ENCODE measurements at regions not wholly inside any gene's neighbourhood (a gene's known extent, or its start where the extent isn't known, plus 50 kb on each side); places are given as distances from the start of the nearest gene placed in this dataset.

DNA sequence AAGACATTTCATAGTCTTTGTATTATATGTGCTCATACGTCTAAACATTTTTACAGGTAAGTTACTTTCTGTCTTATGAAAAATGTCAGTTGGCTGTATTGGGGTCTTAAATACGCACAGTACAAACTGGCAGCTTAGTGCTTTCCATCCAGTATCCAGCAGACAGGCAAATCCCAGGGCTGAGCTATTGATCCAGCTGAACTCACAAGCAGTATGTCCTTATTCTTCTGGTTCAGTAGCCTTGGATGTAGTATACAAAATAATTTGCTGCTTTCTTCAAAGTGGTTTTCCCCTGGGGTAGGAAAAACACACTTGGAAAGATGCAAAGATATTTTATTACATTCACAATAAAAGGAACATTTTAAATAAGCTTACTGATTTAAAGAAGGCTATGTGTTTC is 617.2 kb downstream of the NR2F1-AS1 start:
- Histone ChIP-seq H3K4me1 (ENCODE audit: control insufficient read depth in 2 of 2, insufficient read depth in 2 of 2, low read length in 2 of 2) (no peaks in the 10 kb centered on the region), H3K27ac (ENCODE audit: low read length in 2 of 2) (no peak overlapping the region), H3K9ac (ENCODE audit: low read length) (no peak overlapping the region), H3K79me2 (ENCODE audit: control insufficient read depth, insufficient read depth, low read length) (no peaks in the 10 kb centered on the region), H3K4me3 (ENCODE audit: control extremely low read depth in 1 of 5, extremely low read depth in 1 of 5, insufficient read depth in 1 of 5, low read depth in 2 of 5, low read length in 4 of 5) (no peak overlapping the region), H4K20me1 (ENCODE audit: control insufficient read depth, insufficient read depth, low read length, poor library complexity, severe bottlenecking) (no peaks in the 10 kb centered on the region), H3K4me2 (replicated peaks; ENCODE audit: low read depth, low read length, poor library complexity, severe bottlenecking) (no peak overlapping the region), H2AFZ (ENCODE audit: insufficient read depth, low read depth, low read length, poor library complexity, severe bottlenecking) (no peak overlapping the region), H3K36me3 (replicated peaks in 1 of 2; ENCODE audit: control extremely low read depth in 1 of 2, control insufficient read depth in 1 of 2, extremely low read depth in 1 of 2, insufficient read depth in 2 of 2, low read length in 1 of 2) (no peaks in the 10 kb centered on the region), H3K9me3 (ENCODE audit: control extremely low read depth in 1 of 3, control insufficient read depth in 2 of 3, insufficient read depth in 1 of 3, low read length in 2 of 3) (peaks cover 0 to 3% (median 0%) of the 10 kb centered on the region in 3 donors), H3K27me3 (replicated peaks in 1 of 4; ENCODE audit: control extremely low read depth in 1 of 4, control insufficient read depth in 3 of 4, insufficient read depth in 4 of 4, low read length in 3 of 4) (no peaks in the 10 kb centered on the region)
- DNase-seq (no peak), ATAC-seq (ENCODE audit: low read depth) (no peak)
- H3K4me3 Mint-ChIP-seq, result no peak overlapping the region
- intact Hi-C loops (cut with micrococcal nuclease), result no loop called here
- H3K9me3 Mint-ChIP-seq (ENCODE audit: insufficient read depth), result no peaks in the 10 kb centered on the region
- no peaks in the 10 kb centered on the region for H3K27me3 Mint-ChIP-seq
- WGBS (ENCODE audit: insufficient coverage), result 100% methylated on average over 1 of the region's 2 CpGs
- TF ChIP-seq, protein P1, sequence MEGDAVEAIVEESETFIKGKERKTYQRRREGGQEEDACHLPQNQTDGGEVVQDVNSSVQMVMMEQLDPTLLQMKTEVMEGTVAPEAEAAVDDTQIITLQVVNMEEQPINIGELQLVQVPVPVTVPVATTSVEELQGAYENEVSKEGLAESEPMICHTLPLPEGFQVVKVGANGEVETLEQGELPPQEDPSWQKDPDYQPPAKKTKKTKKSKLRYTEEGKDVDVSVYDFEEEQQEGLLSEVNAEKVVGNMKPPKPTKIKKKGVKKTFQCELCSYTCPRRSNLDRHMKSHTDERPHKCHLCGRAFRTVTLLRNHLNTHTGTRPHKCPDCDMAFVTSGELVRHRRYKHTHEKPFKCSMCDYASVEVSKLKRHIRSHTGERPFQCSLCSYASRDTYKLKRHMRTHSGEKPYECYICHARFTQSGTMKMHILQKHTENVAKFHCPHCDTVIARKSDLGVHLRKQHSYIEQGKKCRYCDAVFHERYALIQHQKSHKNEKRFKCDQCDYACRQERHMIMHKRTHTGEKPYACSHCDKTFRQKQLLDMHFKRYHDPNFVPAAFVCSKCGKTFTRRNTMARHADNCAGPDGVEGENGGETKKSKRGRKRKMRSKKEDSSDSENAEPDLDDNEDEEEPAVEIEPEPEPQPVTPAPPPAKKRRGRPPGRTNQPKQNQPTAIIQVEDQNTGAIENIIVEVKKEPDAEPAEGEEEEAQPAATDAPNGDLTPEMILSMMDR (IDR thresholded peaks at IDR 0.05), result no peak
- no peak for TF ChIP-seq EZH2 (IDR thresholded peaks at IDR 0.05; ENCODE audit: borderline replicate concordance, insufficient read depth, low read depth, low read length, poor library complexity, severe bottlenecking)
- H3K27ac Mint-ChIP-seq, result no peak overlapping the region
- ChIA-PET POLR2A (no interaction called here), CTCF (no interaction called here)
- no peaks in the 10 kb centered on the region for H3K4me1 Mint-ChIP-seq

DNA sequence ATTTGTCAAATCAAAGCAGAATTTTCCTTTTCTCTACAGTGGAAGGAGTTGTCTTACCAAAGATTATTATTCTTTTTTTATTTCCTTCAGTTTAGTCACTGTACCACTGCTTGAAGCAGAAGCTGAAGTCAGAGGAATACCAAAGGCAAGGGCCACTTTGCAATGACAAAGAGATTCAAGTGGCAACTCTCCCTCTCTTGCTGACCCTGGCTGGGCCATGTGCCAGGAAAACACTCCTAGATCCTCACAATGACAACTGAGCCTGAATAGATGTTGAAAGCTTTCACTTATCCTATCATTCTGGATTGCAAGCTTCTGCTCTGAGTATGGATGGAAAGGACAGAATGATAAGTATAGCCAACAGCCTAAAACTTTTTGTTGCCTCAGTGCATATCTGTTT is 618.3 kb downstream of the NR2F1-AS1 start:
- Histone ChIP-seq H3K27me3 (replicated peaks in 1 of 4; ENCODE audit: control extremely low read depth in 1 of 4, control insufficient read depth in 3 of 4, insufficient read depth in 4 of 4, low read length in 3 of 4) (no peaks in the 10 kb centered on the region), H3K4me3 (ENCODE audit: control extremely low read depth in 1 of 5, extremely low read depth in 1 of 5, insufficient read depth in 1 of 5, low read depth in 2 of 5, low read length in 4 of 5) (no peak overlapping the region), H3K4me2 (replicated peaks; ENCODE audit: low read depth, low read length, poor library complexity, severe bottlenecking) (no peak overlapping the region), H2AFZ (ENCODE audit: insufficient read depth, low read depth, low read length, poor library complexity, severe bottlenecking) (no peak overlapping the region), H3K4me1 (ENCODE audit: control insufficient read depth in 2 of 2, insufficient read depth in 2 of 2, low read length in 2 of 2) (no peaks in the 10 kb centered on the region), H3K27ac (ENCODE audit: low read length in 2 of 2) (no peak overlapping the region), H3K79me2 (ENCODE audit: control insufficient read depth, insufficient read depth, low read length) (no peaks in the 10 kb centered on the region), H4K20me1 (ENCODE audit: control insufficient read depth, insufficient read depth, low read length, poor library complexity, severe bottlenecking) (no peaks in the 10 kb centered on the region), H3K9ac (ENCODE audit: low read length) (no peak overlapping the region), H3K9me3 (ENCODE audit: control extremely low read depth in 1 of 3, control insufficient read depth in 2 of 3, insufficient read depth in 1 of 3, low read length in 2 of 3) (peaks cover 0 to 3% (median 0%) of the 10 kb centered on the region in 3 donors), H3K36me3 (replicated peaks in 1 of 2; ENCODE audit: control extremely low read depth in 1 of 2, control insufficient read depth in 1 of 2, extremely low read depth in 1 of 2, insufficient read depth in 2 of 2, low read length in 1 of 2) (no peaks in the 10 kb centered on the region)
- TF ChIP-seq, protein P1 (IDR thresholded peaks at IDR 0.05), result no peak
- no peak for TF ChIP-seq EZH2 (IDR thresholded peaks at IDR 0.05; ENCODE audit: borderline replicate concordance, insufficient read depth, low read depth, low read length, poor library complexity, severe bottlenecking)
- H3K4me1 Mint-ChIP-seq, result no peaks in the 10 kb centered on the region
- no peaks in the 10 kb centered on the region for H3K27me3 Mint-ChIP-seq
- POLR2A ChIA-PET, result no interaction called here
- ATAC-seq (ENCODE audit: low read depth), result no peak
- H3K27ac Mint-ChIP-seq, result no peak overlapping the region
- H3K9me3 Mint-ChIP-seq (ENCODE audit: insufficient read depth), result no peaks in the 10 kb centered on the region
- no peak overlapping the region for H3K4me3 Mint-ChIP-seq
- no peak for DNase-seq
- intact Hi-C loops (cut with micrococcal nuclease), result no loop called here
- CTCF ChIA-PET, result no interaction called here

Data from B cell (primary cell).